PC-3 (cell line): ENCODE measurements at regions not wholly inside any gene's neighbourhood (a gene's known extent, or its start where the extent isn't known, plus 50 kb on each side); places are given as distances from the start of the nearest gene placed in this dataset.
"Not testable (repeated sequence)": the region's sequence is repeated elsewhere in the genome, so short reads cannot be mapped to it uniquely, and the experiment has no call there.

Experiments used
- ATAC-seq: fragments of 200-7000 bp; cut with Tn5 transposase; 2 replicates; pipeline ENCODE4 v1.9.1; 2020; ENCODE audit warnings: mild to moderate bottlenecking, moderate library complexity
- BruUV-seq: library from RNA; stranded (reverse); fragments of 400-500 nt; replicated peaks from 2 replicates; lab custom pipeline; 2021; lab: Mats Ljungman, UMichigan
- CTCF ChIA-PET: fragments of 300-600 bp; sonication (Branson Sonifier 250); formaldehyde crosslinking; loops from one replicate; lab custom pipeline; 2022; ENCODE audit warnings: antibody characterized with exemption; lab: Charles Lee
- POLR2A ChIA-PET: fragments of 300-600 bp; sonication (Branson Sonifier 250); formaldehyde crosslinking; loops from one replicate; lab custom pipeline; 2022; ENCODE audit warnings: antibody characterized with exemption; ENCODE audit not compliant: unreplicated experiment; lab: Charles Lee
- DNase-seq: peaks from one replicate; pipeline ENCODE4 v3.0.0-alpha.2; 2015
- H2AFZ ChIP-seq: fragments of 300-600 bp; sonication (generic); 2 replicates; pipeline ENCODE4 v1.6.0; 2016; ENCODE audit warnings: antibody characterized with exemption, low read length
- H3F3A ChIP-seq: fragments of 300-600 bp; sonication (generic); one replicate; pipeline ENCODE4 v1.6.0; 2017; ENCODE audit warnings: antibody characterized with exemption, low read length, control low read depth, mild to moderate bottlenecking; ENCODE audit not compliant: unreplicated experiment
- H3K27ac ChIP-seq: fragments of 300-600 bp; sonication (generic); 2 replicates; pipeline ENCODE4 v1.5.1; 2016; ENCODE audit warnings: mild to moderate bottlenecking, low read length
- H3K27me3 ChIP-seq: fragments of 300-600 bp; sonication (generic); 2 replicates; pipeline ENCODE4 v1.6.1; 2016; ENCODE audit warnings: low read length, mixed read lengths
- H3K36me3 ChIP-seq: fragments of 300-600 bp; sonication (generic); 2 replicates; pipeline ENCODE4 v1.6.1; 2016; ENCODE audit warnings: low read depth, mixed run types, low read length, mixed read lengths
- H3K4me1 ChIP-seq: fragments of 300-600 bp; sonication (generic); 2 replicates; pipeline ENCODE4 v1.5.1; 2016; ENCODE audit warnings: low read length; ENCODE audit not compliant: insufficient read depth
- H3K4me2 ChIP-seq: fragments of 300-600 bp; sonication (generic); 2 replicates; pipeline ENCODE4 v1.6.0; 2016; ENCODE audit warnings: low read length
- H3K4me3 ChIP-seq: fragments of 300-600 bp; sonication (generic); 2 replicates; pipeline ENCODE4 v1.5.1; 2016; ENCODE audit warnings: mild to moderate bottlenecking, low read length, mixed read lengths
- H3K79me2 ChIP-seq: fragments of 300-600 bp; sonication (generic); 2 replicates; pipeline ENCODE4 v1.6.1; 2017; ENCODE audit warnings: low read length, mixed read lengths
- H3K9ac ChIP-seq: fragments of 300-600 bp; sonication (generic); 2 replicates; pipeline ENCODE4 v1.6.0; 2016; ENCODE audit warnings: mild to moderate bottlenecking, low read length
- H3K9me2 ChIP-seq: fragments of 300-600 bp; sonication (generic); replicated peaks from 2 replicates; pipeline ENCODE4 v1.6.1; 2016; ENCODE audit warnings: mixed run types, low read length, mixed read lengths
- H3K9me3 ChIP-seq: fragments of 300-600 bp; sonication (generic); 2 replicates; pipeline ENCODE4 v1.6.1; 2016; ENCODE audit warnings: low read length, mixed read lengths
- H4K20me1 ChIP-seq: fragments of 300-600 bp; sonication (generic); 2 replicates; pipeline ENCODE4 v1.6.1; 2016; ENCODE audit warnings: low read length, mixed read lengths
- EZH2 ChIP-seq: fragments of 300-600 bp; sonication (generic); IDR thresholded peaks from one replicate; pipeline ENCODE4 v1.6.1; 2017; ENCODE audit warnings: antibody characterized with exemption, mild to moderate bottlenecking, low read length; ENCODE audit not compliant: unreplicated experiment
- EZH2phosphoT487 ChIP-seq: fragments of 300-600 bp; sonication (generic); IDR thresholded peaks from 2 replicates; pipeline ENCODE4 v1.6.1; 2018; ENCODE audit warnings: mild to moderate bottlenecking, antibody characterized with exemption, low read length, borderline replicate concordance
- intact Hi-C: fragments of 100-400 bp; cut with micrococcal nuclease; formaldehyde crosslinking; loops from 2 replicates; pipeline ENCODE4 v1.9.0; 2023
- TF ChIP-seq, protein P1 (sequence below): fragments of 300-600 bp; sonication (generic); conservative IDR thresholded peaks from 2 replicates; pipeline ENCODE4 v1.5.1; 2017; ENCODE audit warnings: antibody characterized with exemption, low read depth, mild to moderate bottlenecking, low read length

DNA sequence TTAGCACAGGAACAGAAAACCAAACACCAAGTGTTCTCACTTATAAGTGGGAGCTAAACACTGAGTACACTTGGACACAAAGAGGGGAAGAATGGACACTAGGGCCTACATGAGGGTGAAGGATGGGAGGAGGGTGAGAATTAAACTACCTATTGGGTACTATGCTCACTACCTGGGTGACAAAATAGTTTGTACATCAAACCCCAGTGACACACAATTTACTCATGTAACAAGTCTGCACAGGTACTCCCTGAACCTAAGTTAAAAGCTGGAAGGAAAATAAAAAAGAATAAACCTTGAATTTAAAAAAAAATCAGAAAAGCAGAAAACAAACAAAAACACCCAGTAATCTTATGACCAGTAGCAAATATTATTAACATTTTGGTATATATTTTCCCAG is 188.6 kb downstream of the TFAP2B start:
- H3K36me3 ChIP-seq, result no peaks in the 10 kb centered on the region
- no peak for DNase-seq
- no TSS peak for BruUV-seq
- no peaks in the 10 kb centered on the region for H4K20me1 ChIP-seq
- no peaks in the 10 kb centered on the region for H3K9me3 ChIP-seq
- H3F3A ChIP-seq, result no peaks in the 10 kb centered on the region
- no peaks in the 10 kb centered on the region for H3K4me1 ChIP-seq
- ATAC-seq, result no peak
- no peak overlapping the region for H3K27ac ChIP-seq
- no peak for TF ChIP-seq EZH2phosphoT487
- TF ChIP-seq, protein P1, sequence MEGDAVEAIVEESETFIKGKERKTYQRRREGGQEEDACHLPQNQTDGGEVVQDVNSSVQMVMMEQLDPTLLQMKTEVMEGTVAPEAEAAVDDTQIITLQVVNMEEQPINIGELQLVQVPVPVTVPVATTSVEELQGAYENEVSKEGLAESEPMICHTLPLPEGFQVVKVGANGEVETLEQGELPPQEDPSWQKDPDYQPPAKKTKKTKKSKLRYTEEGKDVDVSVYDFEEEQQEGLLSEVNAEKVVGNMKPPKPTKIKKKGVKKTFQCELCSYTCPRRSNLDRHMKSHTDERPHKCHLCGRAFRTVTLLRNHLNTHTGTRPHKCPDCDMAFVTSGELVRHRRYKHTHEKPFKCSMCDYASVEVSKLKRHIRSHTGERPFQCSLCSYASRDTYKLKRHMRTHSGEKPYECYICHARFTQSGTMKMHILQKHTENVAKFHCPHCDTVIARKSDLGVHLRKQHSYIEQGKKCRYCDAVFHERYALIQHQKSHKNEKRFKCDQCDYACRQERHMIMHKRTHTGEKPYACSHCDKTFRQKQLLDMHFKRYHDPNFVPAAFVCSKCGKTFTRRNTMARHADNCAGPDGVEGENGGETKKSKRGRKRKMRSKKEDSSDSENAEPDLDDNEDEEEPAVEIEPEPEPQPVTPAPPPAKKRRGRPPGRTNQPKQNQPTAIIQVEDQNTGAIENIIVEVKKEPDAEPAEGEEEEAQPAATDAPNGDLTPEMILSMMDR, result no peak
- TF ChIP-seq EZH2, result no peak
- no peak overlapping the region for H3K4me2 ChIP-seq
- H2AFZ ChIP-seq, result no peak overlapping the region
- POLR2A ChIA-PET, result no interaction called here
- no peaks in the 10 kb centered on the region for H3K9me2 ChIP-seq
- CTCF ChIA-PET, result no interaction called here
- H3K4me3 ChIP-seq, result no peak overlapping the region
- intact Hi-C loops, result no loop called here
- H3K79me2 ChIP-seq, result no peaks in the 10 kb centered on the region
- H3K9ac ChIP-seq, result no peak overlapping the region
- H3K27me3 ChIP-seq, result no peaks in the 10 kb centered on the region

DNA sequence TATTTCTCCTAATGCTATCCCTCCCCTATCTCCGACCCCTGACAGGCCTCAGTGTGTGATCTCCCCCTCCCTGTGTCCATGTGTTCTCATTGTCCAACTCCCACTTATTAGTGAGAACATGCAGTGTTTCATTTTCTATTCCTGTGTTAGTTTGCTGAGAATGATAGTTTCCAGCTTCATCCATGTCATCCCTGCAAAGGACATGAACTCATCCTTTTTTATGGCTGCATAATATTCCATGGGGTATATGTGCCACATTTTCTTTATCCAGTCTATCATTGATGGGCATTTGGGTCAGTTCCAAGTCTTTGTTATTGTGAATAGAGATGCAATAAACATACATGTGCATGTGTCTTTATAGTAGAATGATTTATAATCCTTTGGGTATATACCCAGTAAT is 190.0 kb downstream of the TFAP2B start:
- CTCF ChIA-PET, POLR2A ChIA-PET, BruUV-seq, H3K27ac ChIP-seq, H3K27me3 ChIP-seq, DNase-seq, H3K36me3 ChIP-seq, ATAC-seq, H3K9ac ChIP-seq, H3K9me3 ChIP-seq, H3K4me3 ChIP-seq, intact Hi-C loops, H3K4me1 ChIP-seq, H3K4me2 ChIP-seq, H4K20me1 ChIP-seq, H3K9me2 ChIP-seq, H3F3A ChIP-seq, H3K79me2 ChIP-seq, H2AFZ ChIP-seq: not testable (repeated sequence)

DNA sequence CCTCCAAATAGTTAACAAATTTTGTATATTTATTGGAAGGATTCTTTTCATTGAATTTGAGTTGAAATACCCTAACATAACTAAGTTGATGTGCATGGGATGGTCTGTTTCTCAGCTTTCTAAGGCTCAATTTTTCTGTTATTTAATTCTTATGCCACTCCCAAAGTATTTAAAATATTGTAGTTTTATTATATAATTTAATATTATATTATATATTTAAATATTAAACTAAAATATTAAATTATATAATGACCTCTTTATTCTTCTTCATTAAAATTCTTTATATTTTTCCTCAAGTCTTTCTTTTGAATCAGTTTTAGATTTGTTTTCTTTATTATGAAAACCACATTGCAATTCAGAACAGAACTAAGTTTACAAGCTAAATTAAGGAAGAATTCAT is 194.7 kb downstream of the TFAP2B start:
- Histone ChIP-seq H2AFZ (no peak overlapping the region), H3K9me3 (no peaks in the 10 kb centered on the region), H3K9me2 (no peaks in the 10 kb centered on the region), H3F3A (no peaks in the 10 kb centered on the region), H3K4me1 (no peaks in the 10 kb centered on the region), H3K79me2 (no peaks in the 10 kb centered on the region), H4K20me1 (no peaks in the 10 kb centered on the region), H3K4me2 (no peak overlapping the region), H3K36me3 (no peaks in the 10 kb centered on the region), H3K27me3 (no peaks in the 10 kb centered on the region), H3K4me3 (no peak overlapping the region), H3K9ac (no peak overlapping the region), H3K27ac (no peak overlapping the region)
- ChIA-PET CTCF (no interaction called here), POLR2A (no interaction called here)
- DNase-seq (no peak), ATAC-seq (no peak)
- BruUV-seq, result no TSS peak
- intact Hi-C loops, result no loop called here
- TF ChIP-seq EZH2phosphoT487, result no peak
- TF ChIP-seq, protein P1, result no peak
- no peak for TF ChIP-seq EZH2
